KMS-11 (cell line): ENCODE measurements at regions not wholly inside any gene's neighbourhood (a gene's known extent, or its start where the extent isn't known, plus 50 kb on each side); places are given as distances from the start of the nearest gene placed in this dataset.
"Not testable (repeated sequence)": the region's sequence is repeated elsewhere in the genome, so short reads cannot be mapped to it uniquely, and the experiment has no call there.

Experiments used
- H2AFZ ChIP-seq: fragments of 200-600 bp; sonication (generic); 2 replicates; pipeline ENCODE4 v1.6.1; 2016; ENCODE audit warnings: antibody characterized with exemption, mixed run types, low read depth
- H3K27ac ChIP-seq: fragments of 200-600 bp; sonication (generic); 2 replicates; pipeline ENCODE4 v1.6.1; 2016; ENCODE audit warnings: mild to moderate bottlenecking, mixed run types
- H3K27me3 ChIP-seq: fragments of 200-600 bp; sonication (generic); 2 replicates; pipeline ENCODE4 v1.6.1; 2017; ENCODE audit warnings: mild to moderate bottlenecking, low read depth, mixed run types, moderate library complexity; ENCODE audit not compliant: insufficient read depth
- H3K36me3 ChIP-seq: fragments of 200-600 bp; sonication (generic); 2 replicates; pipeline ENCODE4 v1.6.1; 2017; ENCODE audit warnings: mild to moderate bottlenecking, mixed run types; ENCODE audit not compliant: insufficient read depth
- H3K4me1 ChIP-seq: fragments of 200-600 bp; sonication (generic); 2 replicates; pipeline ENCODE4 v1.6.1; 2016; ENCODE audit warnings: mild to moderate bottlenecking, low read depth, mixed run types; ENCODE audit not compliant: poor library complexity, severe bottlenecking
- H3K4me2 ChIP-seq: fragments of 200-600 bp; sonication (generic); 2 replicates; pipeline ENCODE4 v1.7.0; 2016; ENCODE audit warnings: mild to moderate bottlenecking, mixed run types
- H3K4me3 ChIP-seq: fragments of 200-600 bp; sonication (generic); IDR thresholded peaks from 2 replicates; pipeline ENCODE4 v1.6.1; 2017; ENCODE audit warnings: low read depth, low read length, mixed read lengths; ENCODE audit not compliant: insufficient read depth
- H3K79me2 ChIP-seq: fragments of 200-600 bp; sonication (generic); 2 replicates; pipeline ENCODE4 v1.6.1; 2016; ENCODE audit warnings: low read depth, mixed run types; ENCODE audit not compliant: insufficient read depth
- H3K9ac ChIP-seq: fragments of 200-600 bp; sonication (generic); 2 replicates; pipeline ENCODE4 v1.6.1; 2016; ENCODE audit warnings: mild to moderate bottlenecking, mixed run types
- H4K20me1 ChIP-seq: fragments of 200-600 bp; sonication (generic); 2 replicates; pipeline ENCODE4 v1.6.1; 2016; ENCODE audit warnings: mild to moderate bottlenecking, mixed run types; ENCODE audit not compliant: insufficient read depth
- CTCF ChIP-seq: fragments of 200-600 bp; sonication (generic); conservative IDR thresholded peaks from 2 replicates; pipeline ENCODE4 v1.6.1; 2017; ENCODE audit warnings: low read depth, mild to moderate bottlenecking, antibody characterized with exemption, low read length, moderate library complexity, mixed read lengths

DNA sequence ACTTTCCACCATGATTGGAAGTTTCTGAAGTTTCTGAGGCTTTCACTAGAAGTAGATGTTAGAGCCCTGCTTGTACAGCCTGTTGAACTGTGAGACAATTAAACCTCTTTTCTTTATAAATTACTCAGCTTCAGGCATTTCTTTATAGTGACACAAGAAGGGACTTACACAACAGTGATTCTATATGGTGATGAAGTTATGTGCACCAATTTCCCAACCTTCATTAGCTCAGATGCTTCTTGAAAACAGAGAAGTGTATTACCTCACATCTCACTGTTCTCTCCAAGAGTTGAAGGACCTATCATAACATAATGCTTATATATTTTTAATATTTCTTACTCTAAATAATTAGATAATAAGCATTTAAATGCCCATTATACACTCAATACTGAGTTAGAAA is 202.1 kb upstream of the ANXA10 start:
- Histone ChIP-seq H3K79me2 (no peaks in the 10 kb centered on the region), H4K20me1 (no peaks in the 10 kb centered on the region), H3K27me3 (no peaks in the 10 kb centered on the region), H3K9ac (no peak overlapping the region), H3K36me3 (no peaks in the 10 kb centered on the region), H3K27ac (no peak overlapping the region), H3K4me2 (no peak overlapping the region), H2AFZ (no peak overlapping the region), H3K4me3 (no peak overlapping the region), H3K4me1 (no peaks in the 10 kb centered on the region)
- no peak for TF ChIP-seq CTCF

DNA sequence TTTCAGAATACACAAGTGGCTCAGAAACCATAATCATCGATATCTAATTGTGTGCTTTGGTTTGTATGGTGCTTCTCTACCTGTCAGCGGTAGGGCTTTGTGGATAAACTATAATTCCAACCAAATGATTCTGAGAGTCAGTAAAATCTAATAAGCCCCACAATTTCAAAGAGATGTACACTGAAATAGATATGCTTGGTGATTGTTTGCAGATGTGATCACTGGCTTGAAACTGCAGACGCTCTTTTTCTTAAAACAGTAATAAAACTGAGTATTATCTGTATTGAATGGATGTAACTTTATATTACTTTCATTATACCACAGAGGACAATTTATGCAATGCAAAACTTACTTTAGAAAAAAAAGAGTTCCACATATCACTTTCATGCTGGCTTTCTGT is 198.8 kb upstream of the ANXA10 start:
- no peaks in the 10 kb centered on the region for H3K79me2 ChIP-seq
- no peaks in the 10 kb centered on the region for H4K20me1 ChIP-seq
- no peak overlapping the region for H3K27ac ChIP-seq
- no peak for TF ChIP-seq CTCF
- no peaks in the 10 kb centered on the region for H3K36me3 ChIP-seq
- no peaks in the 10 kb centered on the region for H3K27me3 ChIP-seq
- no peak overlapping the region for H3K4me3 ChIP-seq
- H3K4me2 ChIP-seq, result no peak overlapping the region
- no peak overlapping the region for H3K9ac ChIP-seq
- no peaks in the 10 kb centered on the region for H3K4me1 ChIP-seq
- H2AFZ ChIP-seq, result no peak overlapping the region

- not testable (repeated sequence) for H3K4me2 ChIP-seq, H3K4me3 ChIP-seq, H4K20me1 ChIP-seq, H3K27me3 ChIP-seq, H3K9ac ChIP-seq, H3K4me1 ChIP-seq, H3K36me3 ChIP-seq, H2AFZ ChIP-seq, H3K27ac ChIP-seq, H3K79me2 ChIP-seq
Measured at GRCh38 chr4:167896260-167896659, 196.1 kb upstream of the ANXA10 start.

DNA sequence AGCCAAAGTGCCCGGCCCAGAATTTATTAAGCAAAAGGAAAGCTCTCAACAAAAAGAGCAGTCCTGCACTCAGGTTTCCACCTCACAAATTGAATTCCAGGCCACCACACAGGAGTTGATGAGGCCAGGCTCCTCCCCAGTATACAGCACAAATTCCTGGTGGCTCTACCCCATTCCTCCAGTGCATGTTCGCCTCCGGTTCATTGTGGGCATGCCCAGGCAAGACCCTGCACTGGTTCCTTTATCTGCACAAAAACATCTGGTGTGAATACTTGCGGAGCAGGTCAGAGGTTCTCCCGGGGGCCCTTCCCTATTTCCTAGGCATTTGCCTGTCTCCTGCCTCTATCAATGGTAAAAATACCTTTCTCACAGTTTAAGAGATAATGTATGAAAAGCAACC is 195.2 kb upstream of the ANXA10 start:
- no peaks in the 10 kb centered on the region for H4K20me1 ChIP-seq
- H3K4me1 ChIP-seq, result no peaks in the 10 kb centered on the region
- H2AFZ ChIP-seq, result no peak overlapping the region
- H3K4me3 ChIP-seq, result no peak overlapping the region
- no peak overlapping the region for H3K27ac ChIP-seq
- H3K79me2 ChIP-seq, result no peaks in the 10 kb centered on the region
- H3K36me3 ChIP-seq, result no peaks in the 10 kb centered on the region
- TF ChIP-seq CTCF, result no peak
- H3K27me3 ChIP-seq, result no peaks in the 10 kb centered on the region
- no peak overlapping the region for H3K9ac ChIP-seq
- H3K4me2 ChIP-seq, result no peak overlapping the region

DNA sequence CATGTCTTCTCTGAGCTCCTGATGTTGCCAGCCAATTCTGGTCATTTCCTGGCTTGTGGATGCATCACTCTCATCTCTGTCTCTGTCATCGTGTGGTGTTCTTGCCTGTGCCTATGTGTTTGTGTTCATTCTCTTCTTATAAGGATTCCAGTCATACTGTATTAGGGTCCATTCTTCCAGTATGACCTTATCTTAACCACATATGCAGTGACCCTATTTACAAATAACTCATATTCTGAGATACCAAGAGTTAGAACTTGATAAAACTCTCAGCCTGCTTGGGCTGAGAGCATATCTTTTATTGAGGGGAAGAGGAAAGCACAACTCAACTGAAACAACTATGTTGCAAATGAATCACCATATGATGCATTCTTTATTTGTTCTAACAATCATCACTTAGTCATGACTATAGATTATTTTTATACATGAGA is 189.0 kb upstream of the ANXA10 start:
- Histone ChIP-seq H3K79me2 (no peaks in the 10 kb centered on the region), H3K27me3 (no peaks in the 10 kb centered on the region), H3K9ac (no peak overlapping the region), H3K4me1 (no peaks in the 10 kb centered on the region), H3K4me2 (no peak overlapping the region), H4K20me1 (no peaks in the 10 kb centered on the region), H3K27ac (no peak overlapping the region), H3K4me3 (no peak overlapping the region), H2AFZ (no peak overlapping the region), H3K36me3 (no peaks in the 10 kb centered on the region)
- no peak for TF ChIP-seq CTCF
